Spleen (tissue), 11 donors: ENCODE measurements at regions not wholly inside any gene's neighbourhood (a gene's known extent, or its start where the extent isn't known, plus 50 kb on each side); places are given as distances from the start of the nearest gene placed in this dataset.

Experiments used
- DNase-seq: peaks from one replicate; pipeline ENCODE4 v3.0.0-alpha.2; 2020
- H3K27ac ChIP-seq, 8 donors: fragments of 200-600 bp; sonication (generic) in 7 of 8; 1 replicate in 4 of 8; 2 replicates in 4 of 8; pipeline versions ENCODE4 v1.5.0 to v1.8.0; 2016 to 2021; ENCODE audit warnings: inconsistent platforms in 4 of 8, mild to moderate bottlenecking in 4 of 8, moderate library complexity in 1 of 8
- H3K27me3 ChIP-seq, 7 donors: fragments of 200-600 bp; sonication (generic) in 6 of 7; replicated peaks in 1 of 7; 1 replicate in 4 of 7; 2 replicates in 3 of 7; pipeline versions ENCODE4 v1.5.0 to v1.8.0; 2016 to 2021; ENCODE audit warnings: inconsistent platforms in 3 of 7, mild to moderate bottlenecking in 1 of 7
- H3K36me3 ChIP-seq, 6 donors: fragments of 200-600 bp; sonication (generic) in 5 of 6; 1 replicate in 4 of 6; 2 replicates in 2 of 6; pipeline versions ENCODE4 v1.5.0 to v1.8.0; 2016 to 2021; ENCODE audit warnings: inconsistent platforms in 2 of 6
- H3K4me1 ChIP-seq, 6 donors: fragments of 200-600 bp; sonication (generic) in 5 of 6; 1 replicate in 3 of 6; 2 replicates in 3 of 6; pipeline versions ENCODE4 v1.5.0 to v1.8.0; 2016 to 2021; ENCODE audit warnings: inconsistent platforms in 3 of 6
- H3K4me3 ChIP-seq, 8 donors: fragments of 200-600 bp; sonication (generic) in 7 of 8; 1 replicate in 4 of 8; 2 replicates in 4 of 8; pipeline versions ENCODE4 v1.5.0 to v1.8.0; 2016 to 2021; ENCODE audit warnings: inconsistent platforms in 4 of 8, mild to moderate bottlenecking in 4 of 8, moderate library complexity in 2 of 8
- H3K9me3 ChIP-seq, 8 donors: fragments of 200-600 bp; sonication (generic) in 7 of 8; 1 replicate in 4 of 8; 2 replicates in 4 of 8; pipeline versions ENCODE4 v1.5.0 to v1.8.0; 2016 to 2021; ENCODE audit warnings: inconsistent platforms in 4 of 8
- CTCF ChIP-seq, 11 experiments: fragments of 200-600 bp in 7 of 11; fragments of 450-650 bp in 4 of 11; sonication (generic) in 4 of 11; IDR thresholded peaks in 8 of 11; conservative IDR thresholded peaks in 3 of 11; 1 replicate in 7 of 11; 2 replicates in 4 of 11; pipeline versions ENCODE4 v1.4.0 to v1.8.0; 2016 to 2021; ENCODE audit warnings: antibody characterized with exemption in 11 of 11, inconsistent platforms in 4 of 11, mild to moderate bottlenecking in 1 of 11
- POLR2A ChIP-seq, 3 donors: fragments of 450-650 bp; IDR thresholded peaks; one replicate each; pipeline ENCODE4 v1.5.1; 2017; ENCODE audit warnings: antibody characterized with exemption in 3 of 3, mild to moderate bottlenecking in 1 of 3
- POLR2AphosphoS5 ChIP-seq, 3 donors: sonication (generic); formaldehyde crosslinking; IDR thresholded peaks; one replicate each; pipeline ENCODE4 v1.5.1; 2017; ENCODE audit warnings: antibody characterized with exemption in 3 of 3
- WGBS, 5 donors: extraction: QIAGEN DNeasy Blood & Tissue Kit in 3 of 5; methylation state at CpG; one replicate each; pipeline versions ENCODE4 v1.1.5 to v1.1.7; 2013 to 2018; 5-methylcytosine and 5-hydroxymethylcytosine counted together
- intact Hi-C: fragments of 100-400 bp; cut with DNase I; formaldehyde crosslinking; loops from one replicate; pipeline ENCODE4 v1.15.0; 2023; ENCODE audit warnings: low total_unique reads
- donor health status: healthy with polysubstance abuse.
- donor health status: DM: no; HTN: no; CAD: no; lungs with moderate emphysema.
- donor health status: DM: no; HTN: no; CAD: no.
- donor health status: Bipolar disorder and iron deficiency.
- donor health status: healthy.
- donor health status: DM: no; HTN: no; CAD: no.
- donor health status: DM: yes; HTN: yes; CAD: no.

- Histone ChIP-seq H3K9me3 (no peaks in the 10 kb centered on the region), H3K36me3 (no peaks in the 10 kb centered on the region), H3K4me1 (peaks cover 7 to 72% (median 44%) of the 10 kb centered on the region in 6 donors), H3K27ac (peak overlapping the region in 6 of 8 donors; percentile 24 to 82 (median 68)), H3K4me3 (peak overlapping the region in 1 of 8 donors; percentile 12), H3K27me3 (peaks cover 0 to 20% (median 3%) of the 10 kb centered on the region in 7 donors)
- TF ChIP-seq POLR2A (IDR thresholded peaks at IDR 0.05) = no peak
- no peak for TF ChIP-seq CTCF (IDR thresholded peaks at IDR 0.05 in 8 of 11, conservative IDR thresholded peaks at IDR 0.05 in 3 of 11)
- TF ChIP-seq POLR2AphosphoS5 (IDR thresholded peaks at IDR 0.05) = no peak
- intact Hi-C loops = no loop called here
- DNase-seq = no peak
Observed at GRCh38 chr17:77286391-77286640, 145.5 kb downstream of the SEC14L1 start.

GRCh38 chr17:77286641-77287431 is 146.1 kb downstream of the SEC14L1 start:
- Histone ChIP-seq H3K9me3 (no peaks in the 10 kb centered on the region), H3K27ac (peak overlapping the region in 6 of 8 donors; percentile 24 to 82 (median 68)), H3K4me1 (peaks cover 7 to 66% (median 39%) of the 10 kb centered on the region in 6 donors), H3K36me3 (no peaks in the 10 kb centered on the region), H3K4me3 (no peak overlapping the region), H3K27me3 (peaks cover 0 to 15% (median 0%) of the 10 kb centered on the region in 7 donors)
- DNase-seq = no peak
- 78 to 89% (median 88%) methylated on average over 13 to 21 of the region's 21 CpGs for WGBS, 5 donors
- intact Hi-C loops = no loop called here
- TF ChIP-seq POLR2A (IDR thresholded peaks at IDR 0.05) = no peak
- no peak for TF ChIP-seq POLR2AphosphoS5 (IDR thresholded peaks at IDR 0.05)
- no peak for TF ChIP-seq CTCF (IDR thresholded peaks at IDR 0.05 in 8 of 11, conservative IDR thresholded peaks at IDR 0.05 in 3 of 11)

GRCh38 chr17:77287432-77288068 is 146.8 kb downstream of the SEC14L1 start:
- 71 to 88% (median 81%) methylated on average over 4 to 11 of the region's 11 CpGs for WGBS, 5 donors
- H3K27ac ChIP-seq = peak overlapping the region in 6 of 8 donors; percentile 24 to 82 (median 68)
- H3K36me3 ChIP-seq = no peaks in the 10 kb centered on the region

More at GRCh38 chr17:77287432-77288068, 146.8 kb downstream of the SEC14L1 start:
- TF ChIP-seq CTCF (IDR thresholded peaks at IDR 0.05 in 8 of 11, conservative IDR thresholded peaks at IDR 0.05 in 3 of 11) (no peak), POLR2AphosphoS5 (IDR thresholded peaks at IDR 0.05) (peak; percentile 7 to 35 (median 32))
- DNase-seq = no peak
- Histone ChIP-seq H3K4me1 (peaks cover 7 to 59% (median 35%) of the 10 kb centered on the region in 6 donors), H3K4me3 (no peak overlapping the region), H3K9me3 (no peaks in the 10 kb centered on the region), H3K27me3 (peaks cover 0 to 8% (median 0%) of the 10 kb centered on the region in 7 donors)
- intact Hi-C loops = no loop called here
